Astrocyte of the cerebellum (primary cell): ENCODE measurements at regions not wholly inside any gene's neighbourhood (a gene's known extent, or its start where the extent isn't known, plus 50 kb on each side); places are given as distances from the start of the nearest gene placed in this dataset.

Experiments used
- DNase-seq: peaks from one replicate; pipeline ENCODE4 v3.0.0-alpha.2; 2011; ENCODE audit warnings: low read depth
- H3K4me3 ChIP-seq: 2 replicates; pipeline ENCODE4 v1.5.1; 2011; ENCODE audit warnings: mild to moderate bottlenecking, low read depth, low read length, moderate library complexity
- in situ Hi-C: cut with HindIII; loops from 2 replicates; pipeline ENCODE4 v1.10.0; 2017; ENCODE audit warnings: low sequenced_read_pairs
- TF ChIP-seq, protein P1 (sequence below): IDR thresholded peaks from 2 replicates; pipeline ENCODE4 v1.5.1; 2012; ENCODE audit warnings: low read length, low read depth, moderate library complexity, mild to moderate bottlenecking; ENCODE audit errors: missing control alignments

DNA sequence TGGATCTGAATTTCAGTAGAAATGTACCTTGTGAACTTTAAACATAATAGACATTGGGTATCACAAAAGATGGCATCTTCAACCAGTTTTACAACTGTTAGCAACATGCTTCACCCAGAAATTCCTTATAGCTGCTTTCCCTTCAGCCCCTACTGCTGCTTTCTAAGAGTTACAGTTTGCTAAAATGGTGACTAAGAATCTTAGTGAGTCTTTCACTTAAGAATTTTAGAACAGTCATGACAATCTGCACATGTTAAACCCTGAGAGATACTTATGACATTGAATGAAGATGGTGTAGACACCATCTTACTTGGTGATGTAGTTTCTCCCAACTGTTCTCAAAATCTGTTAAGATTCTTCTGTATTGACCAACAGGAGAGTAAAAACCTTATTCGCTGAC, 129.7 kb upstream of the UBE2E1 start:
- DNase-seq = no peak
- H3K4me3 ChIP-seq = no peak overlapping the region
- in situ Hi-C loops = no loop called here
- TF ChIP-seq, protein P1, sequence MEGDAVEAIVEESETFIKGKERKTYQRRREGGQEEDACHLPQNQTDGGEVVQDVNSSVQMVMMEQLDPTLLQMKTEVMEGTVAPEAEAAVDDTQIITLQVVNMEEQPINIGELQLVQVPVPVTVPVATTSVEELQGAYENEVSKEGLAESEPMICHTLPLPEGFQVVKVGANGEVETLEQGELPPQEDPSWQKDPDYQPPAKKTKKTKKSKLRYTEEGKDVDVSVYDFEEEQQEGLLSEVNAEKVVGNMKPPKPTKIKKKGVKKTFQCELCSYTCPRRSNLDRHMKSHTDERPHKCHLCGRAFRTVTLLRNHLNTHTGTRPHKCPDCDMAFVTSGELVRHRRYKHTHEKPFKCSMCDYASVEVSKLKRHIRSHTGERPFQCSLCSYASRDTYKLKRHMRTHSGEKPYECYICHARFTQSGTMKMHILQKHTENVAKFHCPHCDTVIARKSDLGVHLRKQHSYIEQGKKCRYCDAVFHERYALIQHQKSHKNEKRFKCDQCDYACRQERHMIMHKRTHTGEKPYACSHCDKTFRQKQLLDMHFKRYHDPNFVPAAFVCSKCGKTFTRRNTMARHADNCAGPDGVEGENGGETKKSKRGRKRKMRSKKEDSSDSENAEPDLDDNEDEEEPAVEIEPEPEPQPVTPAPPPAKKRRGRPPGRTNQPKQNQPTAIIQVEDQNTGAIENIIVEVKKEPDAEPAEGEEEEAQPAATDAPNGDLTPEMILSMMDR = no peak

DNA sequence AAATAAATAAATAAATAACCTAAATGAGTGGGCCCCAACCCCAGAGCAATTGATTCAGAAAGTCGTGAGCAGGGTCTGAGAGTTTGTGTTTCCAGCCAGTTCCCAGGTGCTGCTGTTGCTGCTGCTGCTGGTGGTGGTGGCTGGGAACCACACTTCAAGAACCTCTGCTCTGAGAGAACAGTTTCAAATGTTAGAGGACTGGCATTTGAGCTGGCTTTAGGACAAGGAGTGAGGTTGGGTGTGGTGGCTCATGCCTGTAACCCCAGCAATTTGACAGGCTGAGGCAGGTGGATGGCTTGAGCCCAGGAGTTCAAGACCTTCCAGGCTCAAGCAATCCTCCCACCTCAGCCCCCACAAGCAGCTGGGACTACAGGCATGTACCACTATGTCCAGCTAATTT, 123.1 kb upstream of the UBE2E1 start:
- in situ Hi-C loops = no loop called here
- TF ChIP-seq, protein P1 = no peak
- H3K4me3 ChIP-seq = no peak overlapping the region
- no peak for DNase-seq

GRCh38 chr3:23685541-23686258, 120.1 kb upstream of the UBE2E1 start:
- in situ Hi-C loops = no loop called here
- no peak overlapping the region for H3K4me3 ChIP-seq
- peak; percentile 97 for DNase-seq
- TF ChIP-seq, protein P1 = no peak

DNA sequence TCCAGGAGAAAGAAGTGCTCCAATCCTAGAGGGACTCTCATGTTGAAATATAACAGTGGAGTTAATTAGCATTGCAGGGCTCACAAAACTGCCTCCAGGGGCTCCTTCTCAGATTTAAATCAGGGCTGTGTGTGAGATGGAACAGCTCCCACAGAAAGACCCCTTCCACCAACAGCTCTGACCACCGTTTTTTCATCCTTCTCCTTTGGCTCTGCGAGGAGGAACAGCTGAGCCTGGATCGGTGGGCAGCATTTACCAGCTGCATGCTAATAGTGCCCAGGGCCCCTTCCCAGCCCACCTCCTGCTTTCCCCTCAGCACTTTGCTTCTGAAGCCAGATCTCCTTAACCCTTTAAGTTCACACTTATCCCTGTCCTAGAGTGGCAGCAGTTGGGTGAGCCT, 119.2 kb upstream of the UBE2E1 start:
- DNase-seq = no peak
- no peak overlapping the region for H3K4me3 ChIP-seq
- TF ChIP-seq, protein P1 = no peak
- in situ Hi-C loops = no loop called here

DNA sequence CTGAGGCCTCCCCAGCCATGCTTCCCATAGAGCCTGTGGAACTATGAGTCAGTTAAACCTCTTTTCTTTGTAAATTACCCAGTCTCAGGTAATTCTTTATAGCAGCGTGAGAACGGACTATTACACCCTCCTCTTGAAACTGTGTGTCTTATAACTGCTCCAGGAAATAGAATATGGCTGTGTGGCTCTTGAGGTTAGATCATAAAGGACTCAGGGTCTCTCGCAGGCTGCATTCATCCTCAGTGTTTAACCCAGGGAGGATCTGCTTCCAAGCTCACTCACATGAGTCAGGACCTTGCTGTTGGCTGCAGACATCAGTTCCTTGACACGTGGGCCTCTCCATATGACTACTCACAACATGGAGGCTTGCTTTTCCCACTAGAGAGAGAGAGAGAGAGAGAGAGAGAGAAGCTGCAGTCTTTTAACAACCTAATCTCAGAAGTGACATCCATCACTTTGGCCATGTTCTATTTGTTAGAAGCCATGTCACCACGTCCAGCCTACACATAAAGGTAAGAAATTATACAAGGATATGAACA, 114.3 kb upstream of the UBE2E1 start:
- in situ Hi-C loops = no loop called here
- no peak overlapping the region for H3K4me3 ChIP-seq
- no peak for DNase-seq
- TF ChIP-seq, protein P1 = no peak

DNA sequence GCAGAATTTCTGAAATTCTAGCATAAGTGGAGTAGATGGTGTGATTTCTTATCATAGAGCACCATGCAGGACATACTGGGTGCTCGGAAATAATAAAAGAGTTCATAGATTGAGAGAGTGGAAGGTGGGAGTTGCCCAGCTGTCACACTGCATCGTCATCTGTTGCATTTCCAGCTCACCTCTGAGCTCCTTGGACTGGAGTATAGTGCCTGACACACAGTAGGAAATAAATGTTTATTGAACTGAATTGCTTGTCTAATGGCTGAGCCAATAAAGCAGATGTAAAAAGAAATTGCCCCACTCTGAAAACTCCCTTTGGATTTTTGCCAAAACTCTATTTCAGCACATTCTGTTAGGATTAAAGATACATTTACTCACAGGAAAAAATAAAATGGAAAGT, 108.9 kb upstream of the UBE2E1 start:
- no peak overlapping the region for H3K4me3 ChIP-seq
- DNase-seq = no peak
- TF ChIP-seq, protein P1 = no peak
- in situ Hi-C loops = no loop called here
